HepG2 (cell line): ENCODE measurements at regions not wholly inside any gene's neighbourhood (a gene's known extent, or its start where the extent isn't known, plus 50 kb on each side); places are given as distances from the start of the nearest gene placed in this dataset.

Experiments used
- GPN1 ChIP-seq: sonication (generic); formaldehyde crosslinking; IDR thresholded peaks from 2 replicates; pipeline ENCODE4 v1.5.1; 2020; ENCODE audit warnings: missing genetic modification reagents, borderline replicate concordance
- IRF2 ChIP-seq: IDR thresholded peaks from 2 replicates; pipeline ENCODE4 v1.6.1; 2018; ENCODE audit warnings: missing genetic modification reagents, missing compliant biosample characterization
- NFYC ChIP-seq: IDR thresholded peaks from 2 replicates; pipeline ENCODE4 v1.6.1; 2016; ENCODE audit warnings: missing genetic modification reagents, missing compliant biosample characterization
- YY1 ChIP-seq: IDR thresholded peaks from 2 replicates; pipeline ENCODE4 v1.6.1; 2011; ENCODE audit warnings: low read length, low read depth, moderate library complexity, mild to moderate bottlenecking; ENCODE audit not compliant: insufficient read depth, insufficient replicate concordance
- ZNF17 ChIP-seq: sonication (generic); formaldehyde crosslinking; IDR thresholded peaks from 2 replicates; pipeline ENCODE4 v1.5.0; 2020; ENCODE audit warnings: mild to moderate bottlenecking, missing genetic modification reagents
- ZNF441 ChIP-seq: sonication (generic); formaldehyde crosslinking; IDR thresholded peaks from 2 replicates; pipeline ENCODE4 v1.7.0; 2021; ENCODE audit warnings: missing genetic modification reagents, borderline replicate concordance
- TF ChIP-seq, protein P1 (sequence below): sonication (generic); formaldehyde crosslinking; IDR thresholded peaks from 2 replicates; pipeline ENCODE4 v1.8.0; 2022; ENCODE audit warnings: mild to moderate bottlenecking, missing genetic modification reagents, borderline replicate concordance
- TF ChIP-seq, protein P2 (sequence below): sonication (generic); formaldehyde crosslinking; IDR thresholded peaks from 2 replicates; pipeline ENCODE4 v1.8.1; 2023; ENCODE audit warnings: missing genetic modification reagents, mild to moderate bottlenecking, borderline replicate concordance
- TF ChIP-seq, protein P3 (sequence below): sonication (generic); formaldehyde crosslinking; IDR thresholded peaks from 2 replicates; pipeline ENCODE4 v1.8.0; 2022; ENCODE audit warnings: missing genetic modification reagents, mild to moderate bottlenecking, moderate library complexity, borderline replicate concordance
- TF ChIP-seq, protein P4 (sequence below): sonication (generic); formaldehyde crosslinking; IDR thresholded peaks from 2 replicates; pipeline ENCODE4 v1.4.0; 2020; ENCODE audit warnings: missing genetic modification reagents, borderline replicate concordance
- TF ChIP-seq, protein P5 (sequence below): sonication (generic); formaldehyde crosslinking; IDR thresholded peaks from 2 replicates; pipeline ENCODE4 v1.4.0; 2020; ENCODE audit warnings: missing genetic modification reagents, mild to moderate bottlenecking, borderline replicate concordance
- TF ChIP-seq, protein P6 (sequence below): sonication (generic); formaldehyde crosslinking; conservative IDR thresholded peaks from 2 replicates; pipeline ENCODE4 v1.5.0; 2020; ENCODE audit warnings: missing genetic modification reagents
- TF ChIP-seq, protein P7 (sequence below): sonication (generic); formaldehyde crosslinking; IDR thresholded peaks from 2 replicates; pipeline ENCODE4 v1.5.0; 2020; ENCODE audit warnings: mild to moderate bottlenecking, missing genetic modification reagents, moderate library complexity
- TF ChIP-seq, protein P8 (sequence below): sonication (generic); formaldehyde crosslinking; IDR thresholded peaks from 2 replicates; pipeline ENCODE4 v1.4.0; 2020; ENCODE audit warnings: mild to moderate bottlenecking, missing genetic modification reagents

DNA sequence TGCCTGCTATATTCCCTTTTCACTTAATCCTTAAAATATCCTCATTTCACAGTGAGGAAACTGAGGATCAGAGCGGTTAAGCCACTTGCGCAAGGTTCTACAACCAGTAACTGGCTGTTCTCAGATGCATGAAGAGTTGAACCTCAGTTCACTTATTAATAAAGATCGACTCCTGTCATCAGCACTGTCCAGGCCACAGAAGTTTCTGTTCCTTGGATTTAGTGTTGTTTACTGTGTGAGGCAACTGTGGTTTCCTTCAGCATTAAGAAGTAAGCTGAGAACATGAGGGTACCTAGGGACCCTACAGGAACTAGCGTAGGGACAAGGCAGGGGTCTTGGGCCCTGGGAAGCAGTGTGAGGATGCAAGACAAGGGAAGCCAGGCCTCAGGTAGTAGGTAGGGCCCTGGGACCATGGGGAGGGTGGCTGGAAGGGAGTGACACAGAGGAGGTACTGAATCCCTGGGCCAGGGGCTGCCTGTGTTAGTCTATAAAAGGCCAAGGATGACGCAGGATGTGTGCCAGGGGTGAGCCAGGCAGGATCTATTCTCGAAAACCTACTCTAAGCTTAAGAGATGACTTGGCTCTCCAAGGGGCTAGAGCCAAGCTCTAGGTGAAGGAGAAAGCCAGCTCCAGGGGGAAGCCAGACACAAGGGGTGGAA lies 181.2 kb upstream of the CSF3R start:
- no peak for TF ChIP-seq IRF2
- TF ChIP-seq YY1, result no peak
- TF ChIP-seq, protein P1, sequence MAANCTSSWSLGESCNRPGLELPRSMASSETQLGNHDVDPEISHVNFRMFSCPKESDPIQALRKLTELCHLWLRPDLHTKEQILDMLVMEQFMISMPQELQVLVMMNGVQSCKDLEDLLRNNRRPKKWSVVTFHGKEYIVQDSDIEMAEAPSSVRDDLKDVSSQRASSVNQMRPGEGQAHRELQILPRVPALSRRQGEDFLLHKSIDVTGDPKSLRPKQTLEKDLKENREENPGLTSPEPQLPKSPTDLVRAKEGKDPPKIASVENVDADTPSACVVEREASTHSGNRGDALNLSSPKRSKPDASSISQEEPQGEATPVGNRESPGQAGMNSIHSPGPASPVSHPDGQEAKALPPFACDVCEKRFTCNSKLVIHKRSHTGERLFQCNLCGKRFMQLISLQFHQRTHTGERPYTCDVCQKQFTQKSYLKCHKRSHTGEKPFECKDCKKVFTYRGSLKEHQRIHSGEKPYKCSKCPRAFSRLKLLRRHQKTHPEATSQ, result no peak
- TF ChIP-seq, protein P2, sequence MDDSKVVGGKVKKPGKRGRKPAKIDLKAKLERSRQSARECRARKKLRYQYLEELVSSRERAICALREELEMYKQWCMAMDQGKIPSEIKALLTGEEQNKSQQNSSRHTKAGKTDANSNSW (CRISPR knock-in tag), result no peak
- TF ChIP-seq GPN1 (CRISPR knock-in tag), result no peak
- TF ChIP-seq ZNF441 (CRISPR knock-in tag), result no peak
- TF ChIP-seq, protein P3, sequence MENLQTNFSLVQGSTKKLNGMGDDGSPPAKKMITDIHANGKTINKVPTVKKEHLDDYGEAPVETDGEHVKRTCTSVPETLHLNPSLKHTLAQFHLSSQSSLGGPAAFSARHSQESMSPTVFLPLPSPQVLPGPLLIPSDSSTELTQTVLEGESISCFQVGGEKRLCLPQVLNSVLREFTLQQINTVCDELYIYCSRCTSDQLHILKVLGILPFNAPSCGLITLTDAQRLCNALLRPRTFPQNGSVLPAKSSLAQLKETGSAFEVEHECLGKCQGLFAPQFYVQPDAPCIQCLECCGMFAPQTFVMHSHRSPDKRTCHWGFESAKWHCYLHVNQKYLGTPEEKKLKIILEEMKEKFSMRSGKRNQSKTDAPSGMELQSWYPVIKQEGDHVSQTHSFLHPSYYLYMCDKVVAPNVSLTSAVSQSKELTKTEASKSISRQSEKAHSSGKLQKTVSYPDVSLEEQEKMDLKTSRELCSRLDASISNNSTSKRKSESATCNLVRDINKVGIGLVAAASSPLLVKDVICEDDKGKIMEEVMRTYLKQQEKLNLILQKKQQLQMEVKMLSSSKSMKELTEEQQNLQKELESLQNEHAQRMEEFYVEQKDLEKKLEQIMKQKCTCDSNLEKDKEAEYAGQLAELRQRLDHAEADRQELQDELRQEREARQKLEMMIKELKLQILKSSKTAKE (CRISPR knock-in tag), result no peak
- TF ChIP-seq, protein P4, sequence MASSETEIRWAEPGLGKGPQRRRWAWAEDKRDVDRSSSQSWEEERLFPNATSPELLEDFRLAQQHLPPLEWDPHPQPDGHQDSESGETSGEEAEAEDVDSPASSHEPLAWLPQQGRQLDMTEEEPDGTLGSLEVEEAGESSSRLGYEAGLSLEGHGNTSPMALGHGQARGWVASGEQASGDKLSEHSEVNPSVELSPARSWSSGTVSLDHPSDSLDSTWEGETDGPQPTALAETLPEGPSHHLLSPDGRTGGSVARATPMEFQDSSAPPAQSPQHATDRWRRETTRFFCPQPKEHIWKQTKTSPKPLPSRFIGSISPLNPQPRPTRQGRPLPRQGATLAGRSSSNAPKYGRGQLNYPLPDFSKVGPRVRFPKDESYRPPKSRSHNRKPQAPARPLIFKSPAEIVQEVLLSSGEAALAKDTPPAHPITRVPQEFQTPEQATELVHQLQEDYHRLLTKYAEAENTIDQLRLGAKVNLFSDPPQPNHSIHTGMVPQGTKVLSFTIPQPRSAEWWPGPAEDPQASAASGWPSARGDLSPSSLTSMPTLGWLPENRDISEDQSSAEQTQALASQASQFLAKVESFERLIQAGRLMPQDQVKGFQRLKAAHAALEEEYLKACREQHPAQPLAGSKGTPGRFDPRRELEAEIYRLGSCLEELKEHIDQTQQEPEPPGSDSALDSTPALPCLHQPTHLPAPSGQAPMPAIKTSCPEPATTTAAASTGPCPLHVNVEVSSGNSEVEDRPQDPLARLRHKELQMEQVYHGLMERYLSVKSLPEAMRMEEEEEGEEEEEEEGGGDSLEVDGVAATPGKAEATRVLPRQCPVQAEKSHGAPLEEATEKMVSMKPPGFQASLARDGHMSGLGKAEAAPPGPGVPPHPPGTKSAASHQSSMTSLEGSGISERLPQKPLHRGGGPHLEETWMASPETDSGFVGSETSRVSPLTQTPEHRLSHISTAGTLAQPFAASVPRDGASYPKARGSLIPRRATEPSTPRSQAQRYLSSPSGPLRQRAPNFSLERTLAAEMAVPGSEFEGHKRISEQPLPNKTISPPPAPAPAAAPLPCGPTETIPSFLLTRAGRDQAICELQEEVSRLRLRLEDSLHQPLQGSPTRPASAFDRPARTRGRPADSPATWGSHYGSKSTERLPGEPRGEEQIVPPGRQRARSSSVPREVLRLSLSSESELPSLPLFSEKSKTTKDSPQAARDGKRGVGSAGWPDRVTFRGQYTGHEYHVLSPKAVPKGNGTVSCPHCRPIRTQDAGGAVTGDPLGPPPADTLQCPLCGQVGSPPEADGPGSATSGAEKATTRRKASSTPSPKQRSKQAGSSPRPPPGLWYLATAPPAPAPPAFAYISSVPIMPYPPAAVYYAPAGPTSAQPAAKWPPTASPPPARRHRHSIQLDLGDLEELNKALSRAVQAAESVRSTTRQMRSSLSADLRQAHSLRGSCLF (CRISPR knock-in tag), result no peak
- TF ChIP-seq, protein P5, sequence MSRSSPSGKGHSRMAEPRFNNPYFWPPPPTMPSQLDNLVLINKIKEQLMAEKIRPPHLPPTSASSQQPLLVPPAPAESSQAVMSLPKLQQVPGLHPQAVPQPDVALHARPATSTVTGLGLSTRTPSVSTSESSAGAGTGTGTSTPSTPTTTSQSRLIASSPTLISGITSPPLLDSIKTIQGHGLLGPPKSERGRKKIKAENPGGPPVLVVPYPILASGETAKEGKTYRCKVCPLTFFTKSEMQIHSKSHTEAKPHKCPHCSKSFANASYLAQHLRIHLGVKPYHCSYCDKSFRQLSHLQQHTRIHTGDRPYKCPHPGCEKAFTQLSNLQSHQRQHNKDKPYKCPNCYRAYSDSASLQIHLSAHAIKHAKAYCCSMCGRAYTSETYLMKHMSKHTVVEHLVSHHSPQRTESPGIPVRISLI (CRISPR knock-in tag), result no peak
- TF ChIP-seq NFYC (CRISPR knock-in tag), result no peak
- TF ChIP-seq, protein P6, sequence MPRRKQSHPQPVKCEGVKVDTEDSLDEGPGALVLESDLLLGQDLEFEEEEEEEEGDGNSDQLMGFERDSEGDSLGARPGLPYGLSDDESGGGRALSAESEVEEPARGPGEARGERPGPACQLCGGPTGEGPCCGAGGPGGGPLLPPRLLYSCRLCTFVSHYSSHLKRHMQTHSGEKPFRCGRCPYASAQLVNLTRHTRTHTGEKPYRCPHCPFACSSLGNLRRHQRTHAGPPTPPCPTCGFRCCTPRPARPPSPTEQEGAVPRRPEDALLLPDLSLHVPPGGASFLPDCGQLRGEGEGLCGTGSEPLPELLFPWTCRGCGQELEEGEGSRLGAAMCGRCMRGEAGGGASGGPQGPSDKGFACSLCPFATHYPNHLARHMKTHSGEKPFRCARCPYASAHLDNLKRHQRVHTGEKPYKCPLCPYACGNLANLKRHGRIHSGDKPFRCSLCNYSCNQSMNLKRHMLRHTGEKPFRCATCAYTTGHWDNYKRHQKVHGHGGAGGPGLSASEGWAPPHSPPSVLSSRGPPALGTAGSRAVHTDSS, result no peak
- TF ChIP-seq, protein P7, sequence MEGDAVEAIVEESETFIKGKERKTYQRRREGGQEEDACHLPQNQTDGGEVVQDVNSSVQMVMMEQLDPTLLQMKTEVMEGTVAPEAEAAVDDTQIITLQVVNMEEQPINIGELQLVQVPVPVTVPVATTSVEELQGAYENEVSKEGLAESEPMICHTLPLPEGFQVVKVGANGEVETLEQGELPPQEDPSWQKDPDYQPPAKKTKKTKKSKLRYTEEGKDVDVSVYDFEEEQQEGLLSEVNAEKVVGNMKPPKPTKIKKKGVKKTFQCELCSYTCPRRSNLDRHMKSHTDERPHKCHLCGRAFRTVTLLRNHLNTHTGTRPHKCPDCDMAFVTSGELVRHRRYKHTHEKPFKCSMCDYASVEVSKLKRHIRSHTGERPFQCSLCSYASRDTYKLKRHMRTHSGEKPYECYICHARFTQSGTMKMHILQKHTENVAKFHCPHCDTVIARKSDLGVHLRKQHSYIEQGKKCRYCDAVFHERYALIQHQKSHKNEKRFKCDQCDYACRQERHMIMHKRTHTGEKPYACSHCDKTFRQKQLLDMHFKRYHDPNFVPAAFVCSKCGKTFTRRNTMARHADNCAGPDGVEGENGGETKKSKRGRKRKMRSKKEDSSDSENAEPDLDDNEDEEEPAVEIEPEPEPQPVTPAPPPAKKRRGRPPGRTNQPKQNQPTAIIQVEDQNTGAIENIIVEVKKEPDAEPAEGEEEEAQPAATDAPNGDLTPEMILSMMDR, result no peak
- TF ChIP-seq, protein P8, sequence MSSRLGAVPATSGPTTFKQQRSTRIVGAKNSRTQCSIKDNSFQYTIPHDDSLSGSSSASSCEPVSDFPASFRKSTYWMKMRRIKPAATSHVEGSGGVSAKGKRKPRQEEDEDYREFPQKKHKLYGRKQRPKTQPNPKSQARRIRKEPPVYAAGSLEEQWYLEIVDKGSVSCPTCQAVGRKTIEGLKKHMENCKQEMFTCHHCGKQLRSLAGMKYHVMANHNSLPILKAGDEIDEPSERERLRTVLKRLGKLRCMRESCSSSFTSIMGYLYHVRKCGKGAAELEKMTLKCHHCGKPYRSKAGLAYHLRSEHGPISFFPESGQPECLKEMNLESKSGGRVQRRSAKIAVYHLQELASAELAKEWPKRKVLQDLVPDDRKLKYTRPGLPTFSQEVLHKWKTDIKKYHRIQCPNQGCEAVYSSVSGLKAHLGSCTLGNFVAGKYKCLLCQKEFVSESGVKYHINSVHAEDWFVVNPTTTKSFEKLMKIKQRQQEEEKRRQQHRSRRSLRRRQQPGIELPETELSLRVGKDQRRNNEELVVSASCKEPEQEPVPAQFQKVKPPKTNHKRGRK (CRISPR knock-in tag), result no peak
- TF ChIP-seq ZNF17 (CRISPR knock-in tag), result no peak
